SK-N-SH treated with all-trans-retinoic acid at 6 μM for 48 hours (cell line): ENCODE measurements at regions not wholly inside any gene's neighbourhood (a gene's known extent, or its start where the extent isn't known, plus 50 kb on each side); places are given as distances from the start of the nearest gene placed in this dataset.

Experiments used
- PATZ1 ChIP-seq: fragments of 250-450 bp; sonication (Bioruptor Pico); IDR thresholded peaks from 2 replicates; pipeline ENCODE4 v1.8.0; 2020; ENCODE audit warnings: mild to moderate bottlenecking, moderate library complexity, borderline replicate concordance
- PPARA ChIP-seq: fragments of 250-450 bp; sonication (Bioruptor Pico); IDR thresholded peaks from 2 replicates; pipeline ENCODE4 v1.5.0; 2020; ENCODE audit warnings: mild to moderate bottlenecking, borderline replicate concordance

- TF ChIP-seq PATZ1 (CRISPR knock-in tag) = no peak
- TF ChIP-seq PPARA (CRISPR knock-in tag) = no peak
Observed at GRCh38 chr16:86120201-86121192, 221.5 kb downstream of the IRF8 start.
